NCI-H2227 treated with DMSO at 0.1 percent for 48 hours (cell line): ENCODE measurements at regions not wholly inside any gene's neighbourhood (a gene's known extent, or its start where the extent isn't known, plus 50 kb on each side); places are given as distances from the start of the nearest gene placed in this dataset.
"Not testable (repeated sequence)": the region's sequence is repeated elsewhere in the genome, so short reads cannot be mapped to it uniquely, and the experiment has no call there.

ENCODE experiments used
- DNase-seq: peaks from one replicate; lab custom pipeline; 2025; lab: John Stamatoyannopoulos, UW

GRCh38 chr21:25487046-25487594 is 120.2 kb downstream of the MRPL39 start:
- DNase-seq: no peak

DNA sequence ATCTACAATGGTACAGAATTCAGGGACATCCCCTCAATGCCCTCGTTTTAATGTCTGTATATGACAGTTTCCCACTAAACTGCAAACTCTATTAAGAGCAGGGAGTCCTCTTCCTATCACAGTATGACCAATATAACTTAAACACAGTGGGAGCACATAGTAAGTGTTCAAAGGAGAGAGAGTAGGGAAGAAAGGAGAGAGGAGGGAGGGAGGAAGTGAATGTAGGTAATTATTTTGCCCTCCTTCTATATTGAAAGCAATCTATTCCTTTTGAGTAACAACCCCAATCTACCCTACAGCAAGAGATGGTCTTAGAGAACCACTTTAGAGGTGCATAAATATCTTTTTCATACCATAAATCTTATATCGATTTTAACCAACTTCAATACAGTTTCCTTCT is 121.4 kb downstream of the MRPL39 start:
- no peak for DNase-seq

- DNase-seq: no peak
Measured at GRCh38 chr21:25467896-25468295, 139.4 kb downstream of the MRPL39 start.

- DNase-seq: not testable (repeated sequence)
Measured at GRCh38 chr21:25467071-25467470, 140.2 kb downstream of the MRPL39 start.

- DNase-seq: no peak
Measured at GRCh38 chr21:25466470-25466869, 140.8 kb downstream of the MRPL39 start.

DNA sequence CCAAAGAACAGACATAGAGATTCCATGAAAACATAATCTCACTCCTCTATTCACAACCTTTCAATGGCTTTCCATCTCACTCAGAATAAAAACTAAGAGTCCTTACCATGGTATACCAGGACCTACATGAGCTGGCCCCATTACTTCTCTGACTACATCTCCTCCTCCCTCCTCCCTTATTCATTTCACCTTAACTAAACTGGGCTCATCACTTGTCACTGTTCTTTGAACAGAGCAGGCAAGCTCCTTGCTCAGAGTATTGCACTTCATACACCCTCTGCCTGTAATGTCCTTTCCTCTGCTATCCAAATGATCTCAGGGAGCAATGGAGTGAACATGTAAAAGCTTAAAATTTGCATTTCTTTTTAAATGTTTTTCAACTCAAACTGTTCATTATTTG is 142.0 kb downstream of the MRPL39 start:
- no peak for DNase-seq

- DNase-seq: no peak
Measured at GRCh38 chr21:25464275-25464674, 143.0 kb downstream of the MRPL39 start.

- DNase-seq: no peak
Measured at GRCh38 chr21:25462517-25462971, 144.7 kb downstream of the MRPL39 start.

DNA sequence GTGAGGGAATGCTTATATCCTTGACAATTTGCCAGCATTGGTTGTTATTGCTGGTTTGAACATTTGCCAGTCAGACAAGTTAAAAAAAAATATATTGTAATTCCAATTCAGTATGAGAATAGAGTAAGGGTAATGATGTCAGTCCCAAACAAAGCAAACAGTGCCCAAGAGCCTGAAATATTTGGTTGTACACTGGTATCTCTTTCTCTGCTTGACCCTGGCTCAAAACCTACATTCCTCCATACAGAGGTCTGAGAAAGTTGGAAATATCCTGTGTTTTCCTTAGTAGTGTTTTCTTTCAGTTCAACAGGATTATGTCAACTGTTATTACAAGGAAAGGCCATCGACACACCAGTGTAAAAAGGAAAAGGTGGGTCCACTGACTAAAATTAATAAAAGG is 145.6 kb downstream of the MRPL39 start:
- DNase-seq: no peak

- DNase-seq: no peak
Measured at GRCh38 chr21:25459993-25460392, 147.3 kb downstream of the MRPL39 start.

GRCh38 chr21:25459365-25459764 is 147.9 kb downstream of the MRPL39 start:
- no peak for DNase-seq

GRCh38 chr21:25458484-25458883 is 148.8 kb downstream of the MRPL39 start:
- no peak for DNase-seq

DNA sequence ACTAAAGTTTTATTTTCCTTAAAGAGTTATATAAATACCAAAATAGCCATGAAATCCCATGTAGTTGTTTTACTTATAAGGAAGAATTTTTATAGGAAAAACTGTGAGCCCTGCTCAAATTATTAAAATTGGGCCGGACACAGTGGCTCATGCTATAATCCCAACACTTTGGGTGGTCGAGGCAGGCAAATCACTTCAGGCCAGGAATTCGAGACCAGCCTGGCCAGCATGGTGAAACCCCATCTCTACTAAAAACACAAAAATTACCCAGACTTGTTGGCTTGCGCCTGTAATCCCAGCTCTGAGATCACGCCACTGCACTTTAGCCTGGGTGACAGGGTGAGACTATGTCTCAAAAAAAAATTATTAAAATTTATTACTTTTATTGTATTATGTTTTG is 149.3 kb downstream of the MRPL39 start:
- no peak for DNase-seq

DNA sequence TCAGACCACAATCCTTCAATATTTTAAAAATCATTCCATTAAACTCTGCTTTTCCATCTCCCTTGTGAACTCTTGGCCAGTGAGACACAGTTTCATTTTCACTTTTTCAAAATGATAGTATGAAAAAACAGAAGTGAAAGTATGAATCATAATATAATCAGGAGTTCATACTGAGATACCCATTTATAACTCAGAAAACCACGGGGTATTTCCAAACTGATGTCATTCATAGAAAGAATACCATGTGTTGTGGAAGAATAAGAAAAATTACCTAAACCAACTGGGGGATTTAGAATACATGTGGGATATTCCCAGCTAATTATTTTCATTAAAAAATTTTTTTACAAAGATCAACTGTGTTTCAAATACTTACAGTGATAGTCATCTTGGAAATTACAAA is 149.9 kb downstream of the MRPL39 start:
- no peak for DNase-seq

- no peak for DNase-seq
Measured at GRCh38 chr21:25456672-25457071, 150.6 kb downstream of the MRPL39 start.

DNA sequence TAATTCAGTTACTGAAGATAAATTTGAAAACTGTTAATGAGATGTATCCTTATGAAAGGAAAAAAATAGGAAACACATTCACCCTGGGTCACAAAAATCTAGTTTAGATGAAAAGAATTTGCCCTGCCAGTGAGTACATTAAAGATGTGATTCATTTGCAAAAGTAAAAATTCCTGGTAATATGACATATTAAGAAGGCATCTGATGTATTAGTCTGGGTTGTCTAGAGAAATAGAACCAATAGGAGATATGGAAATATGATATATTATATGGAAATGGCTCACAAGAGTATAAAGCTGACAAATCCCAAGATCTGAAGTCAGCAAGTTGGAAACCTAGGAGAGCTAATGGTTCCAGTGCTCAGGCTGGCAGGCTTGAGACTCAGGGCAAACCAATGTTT is 153.8 kb downstream of the MRPL39 start:
- DNase-seq: no peak

DNA sequence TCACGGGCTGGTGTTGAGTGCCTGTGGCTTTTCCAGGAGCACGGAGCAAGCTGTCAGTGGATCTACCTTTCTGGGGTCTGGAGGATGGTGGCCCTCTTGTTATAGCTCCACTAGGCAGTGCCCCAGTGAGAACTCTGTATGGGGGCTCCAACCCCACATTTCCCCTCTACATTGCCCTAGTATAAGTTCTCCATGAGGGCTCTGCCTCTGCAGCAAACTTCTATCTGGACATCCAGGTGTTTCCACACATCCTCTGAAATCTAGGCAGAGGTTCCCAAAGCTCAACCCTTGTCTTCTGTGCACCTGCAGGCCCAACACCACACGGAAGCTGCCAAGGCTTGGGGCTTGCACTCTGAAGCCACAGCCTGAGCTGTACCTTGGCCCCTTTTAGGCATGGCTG is 157.3 kb downstream of the MRPL39 start:
- DNase-seq: no peak

DNA sequence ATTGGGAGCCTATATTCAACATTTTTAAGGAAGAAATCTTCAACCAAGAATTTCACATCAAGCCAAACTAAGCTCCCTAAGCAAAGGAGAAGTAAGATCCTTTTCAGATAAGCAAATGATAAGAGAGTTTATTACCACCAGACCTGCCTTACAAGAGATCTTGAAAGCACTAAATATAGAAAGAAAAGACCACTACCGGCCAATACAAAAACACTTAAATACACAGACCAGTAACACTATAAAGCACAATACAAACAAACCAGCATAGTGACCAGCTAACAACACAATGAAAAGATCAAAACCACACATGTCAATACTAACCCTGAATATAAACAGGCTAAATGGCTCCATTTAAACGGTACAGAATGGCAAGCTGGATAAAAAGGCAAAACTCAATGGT is 165.4 kb downstream of the MRPL39 start:
- DNase-seq: no peak

DNA sequence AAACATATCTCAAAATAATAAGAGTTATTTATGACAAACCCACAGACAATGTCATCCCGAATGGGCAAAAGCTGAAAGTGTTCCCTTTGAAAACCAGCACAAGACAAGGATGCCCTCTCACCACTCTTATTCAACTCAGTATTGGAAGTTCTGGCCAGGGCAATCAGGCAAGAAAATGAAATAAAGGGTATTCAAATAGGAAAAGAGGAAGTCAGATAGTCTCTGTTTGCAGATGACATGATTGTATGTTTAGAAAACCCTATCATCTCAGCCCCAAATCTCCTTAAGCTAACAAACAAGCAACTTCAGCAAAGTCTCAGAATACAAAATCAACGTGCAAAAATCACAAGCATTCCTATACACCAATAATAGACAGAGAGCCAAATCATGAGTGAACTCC is 169.8 kb downstream of the MRPL39 start:
- not testable (repeated sequence) for DNase-seq

- no peak for DNase-seq
Measured at GRCh38 chr21:25428537-25428936, 178.7 kb downstream of the MRPL39 start.

DNA sequence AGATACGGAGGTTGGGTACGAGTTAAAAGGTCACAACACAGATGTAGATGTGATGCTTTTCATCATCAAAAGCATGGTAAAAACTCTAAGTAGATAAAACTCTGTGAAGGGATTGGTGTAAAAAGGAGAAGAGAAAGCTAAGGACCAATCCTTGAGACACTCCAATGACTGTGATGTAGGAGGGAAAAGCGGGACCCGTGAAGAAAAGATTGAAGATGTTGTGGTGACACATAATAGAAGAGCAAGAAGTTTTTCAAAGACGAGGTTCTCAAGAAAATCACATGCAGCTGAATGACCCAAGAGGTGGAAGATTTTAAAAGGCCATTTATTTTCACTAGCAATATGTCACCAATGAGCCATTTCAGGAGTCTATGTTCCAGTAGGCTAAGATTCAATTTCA is 179.5 kb downstream of the MRPL39 start:
- no peak for DNase-seq

GRCh38 chr21:25426580-25426979 is 180.7 kb downstream of the MRPL39 start:
- no peak for DNase-seq

- no peak for DNase-seq
Measured at GRCh38 chr21:25425156-25425555, 182.1 kb downstream of the MRPL39 start.

GRCh38 chr21:25424634-25425033 is 182.6 kb downstream of the MRPL39 start:
- no peak for DNase-seq

- DNase-seq: no peak
Measured at GRCh38 chr21:25424048-25424447, 183.2 kb downstream of the MRPL39 start.
